ENCODE measurements at regions not wholly inside any gene's neighbourhood (a gene's known extent, or its start where the extent isn't known, plus 50 kb on each side); places are given as distances from the start of the nearest gene placed in this dataset.

- no peak overlapping the region for H3K14ac ChIP-seq (ENCODE audit: insufficient read length)
- no peak overlapping the region for H2BK12ac ChIP-seq (ENCODE audit: low read depth, low read length)
- H3K27ac ChIP-seq (ENCODE audit: low read depth, low read length): no peak overlapping the region
- no peak overlapping the region for H2AFZ ChIP-seq (ENCODE audit: low read length)
- no peak overlapping the region for H3K56ac ChIP-seq (replicated peaks; ENCODE audit: insufficient read length, low read depth, low read length)
- no peak overlapping the region for H4K8ac ChIP-seq (ENCODE audit: extremely low read depth, insufficient read depth, low read length)
- H4K5ac ChIP-seq (ENCODE audit: insufficient read length, low read depth, low read length): no peak overlapping the region
- no peak overlapping the region for H2BK20ac ChIP-seq (ENCODE audit: low read length)
- POLR2A ChIA-PET (ENCODE audit: partially characterized antibody): no interaction called here
- no peak overlapping the region for H3K9ac ChIP-seq (replicated peaks in 1 of 4; ENCODE audit: extremely low read depth in 1 of 4, low read depth in 3 of 4, low read length in 3 of 4)
- no peak overlapping the region for H2BK5ac ChIP-seq (ENCODE audit: low read depth, low read length)
- no peaks in the 10 kb centered on the region for H3K27me3 ChIP-seq (replicated peaks in 1 of 4; ENCODE audit: control insufficient read depth in 3 of 4, extremely low read depth in 1 of 4, insufficient read depth in 3 of 4, low read length in 3 of 4)
- 97% methylated on average over 2 of the region's 2 CpGs; no CpG with 5 or more reads in 1 of the 2 experiments for WGBS, 2 experiments (ENCODE audit: extremely low coverage in 1 of 2, insufficient coverage in 1 of 2, insufficient read length in 1 of 2, insufficient replicate concordance in 2 of 2, low coverage in 1 of 2, low lambda C conversion rate in 2 of 2, missing lambda C conversion rate in 1 of 2)
- TF ChIP-seq EZH2 (IDR thresholded peaks at IDR 0.05; ENCODE audit: low read depth, low read length, severe bottlenecking) (no peak), SP2 (IDR thresholded peaks at IDR 0.05; ENCODE audit: low read length) (no peak)
- FAIRE-seq (no peak), DNase-seq (ENCODE audit: low read depth in 1 of 2, low spot score in 2 of 2) (no peak)
- H3K18ac ChIP-seq (ENCODE audit: extremely low read depth, low read length): no peak overlapping the region
- CTCF ChIA-PET (ENCODE audit: partially characterized antibody): interaction anchor here (0.7 to 1.6 kb wide), 2 partner anchors 27 to 202 kb away, joined by 3 read pairs; no protein-coding TSS in a partner anchor
- H2AK5ac ChIP-seq (ENCODE audit: low read depth, low read length): no peak overlapping the region
- no peaks in the 10 kb centered on the region for H3K36me3 ChIP-seq (ENCODE audit: control insufficient read depth in 2 of 4, insufficient read depth in 4 of 4, low read length in 3 of 4)
- no peaks in the 10 kb centered on the region for H3K9me3 ChIP-seq (ENCODE audit: insufficient read depth in 2 of 2, low read depth in 1 of 2, low read length in 1 of 2)
- H3K23ac ChIP-seq (ENCODE audit: insufficient read length): no peak overlapping the region
- H2BK120ac ChIP-seq (replicated peaks; ENCODE audit: low read depth, low read length): no peak overlapping the region
- no peaks in the 10 kb centered on the region for H3K79me2 ChIP-seq (ENCODE audit: control insufficient read depth in 1 of 2, insufficient read depth in 2 of 2, low read length in 2 of 2)
- H3K79me1 ChIP-seq (ENCODE audit: low read depth, low read length): no peaks in the 10 kb centered on the region
- H3K4me2 ChIP-seq (ENCODE audit: insufficient read depth in 1 of 2, low read depth in 2 of 2, low read length in 2 of 2): no peak overlapping the region
- H2BK15ac ChIP-seq (ENCODE audit: low read length): no peak overlapping the region
- H3K23me2 ChIP-seq (ENCODE audit: low read depth, low read length): no peaks in the 10 kb centered on the region
- no peaks in the 10 kb centered on the region for H4K20me1 ChIP-seq (replicated peaks in 1 of 2; ENCODE audit: control insufficient read depth in 1 of 2, insufficient read depth in 2 of 2, low read length in 2 of 2)
- no peak overlapping the region for H3K4me3 ChIP-seq (ENCODE audit: extremely low read depth in 1 of 4, insufficient read depth in 2 of 4, low read depth in 3 of 4, low read length in 4 of 4)
- no peak overlapping the region for H3K4ac ChIP-seq (replicated peaks; ENCODE audit: insufficient read length, low read depth, low read length)
- H4K91ac ChIP-seq (replicated peaks; ENCODE audit: insufficient read length, low read length): no peak overlapping the region
- H3K4me1 ChIP-seq (replicated peaks in 1 of 4; ENCODE audit: control insufficient read depth in 3 of 4, insufficient read depth in 4 of 4, low read length in 3 of 4): no peaks in the 10 kb centered on the region
Measured at GRCh38 chr10:117661316-117661715, 118.8 kb downstream of the EMX2 start.

All from H1 (cell line).